ENCODE measurements at regions not wholly inside any gene's neighbourhood (a gene's known extent, or its start where the extent isn't known, plus 50 kb on each side); places are given as distances from the start of the nearest gene placed in this dataset.

DNA sequence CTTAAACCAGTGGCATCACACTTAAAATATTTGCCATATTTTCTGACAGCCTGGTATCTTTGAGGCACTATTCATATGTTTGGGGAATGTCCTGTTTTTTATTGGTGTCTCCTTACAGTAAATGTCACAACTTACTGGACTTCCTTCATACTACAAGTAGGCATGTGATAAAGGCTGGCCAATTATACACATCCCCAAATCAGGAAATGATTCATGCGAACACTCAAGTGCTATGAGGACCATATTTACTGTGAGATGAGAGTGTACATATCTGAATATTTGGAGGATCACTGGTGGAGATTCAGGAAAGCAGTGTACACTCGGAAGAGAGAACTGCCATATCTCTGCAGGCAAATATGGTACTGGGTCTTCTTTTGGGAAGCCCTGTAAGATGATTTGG is 913.8 kb upstream of the CHORDC1 start:
- TF ChIP-seq, protein P1, sequence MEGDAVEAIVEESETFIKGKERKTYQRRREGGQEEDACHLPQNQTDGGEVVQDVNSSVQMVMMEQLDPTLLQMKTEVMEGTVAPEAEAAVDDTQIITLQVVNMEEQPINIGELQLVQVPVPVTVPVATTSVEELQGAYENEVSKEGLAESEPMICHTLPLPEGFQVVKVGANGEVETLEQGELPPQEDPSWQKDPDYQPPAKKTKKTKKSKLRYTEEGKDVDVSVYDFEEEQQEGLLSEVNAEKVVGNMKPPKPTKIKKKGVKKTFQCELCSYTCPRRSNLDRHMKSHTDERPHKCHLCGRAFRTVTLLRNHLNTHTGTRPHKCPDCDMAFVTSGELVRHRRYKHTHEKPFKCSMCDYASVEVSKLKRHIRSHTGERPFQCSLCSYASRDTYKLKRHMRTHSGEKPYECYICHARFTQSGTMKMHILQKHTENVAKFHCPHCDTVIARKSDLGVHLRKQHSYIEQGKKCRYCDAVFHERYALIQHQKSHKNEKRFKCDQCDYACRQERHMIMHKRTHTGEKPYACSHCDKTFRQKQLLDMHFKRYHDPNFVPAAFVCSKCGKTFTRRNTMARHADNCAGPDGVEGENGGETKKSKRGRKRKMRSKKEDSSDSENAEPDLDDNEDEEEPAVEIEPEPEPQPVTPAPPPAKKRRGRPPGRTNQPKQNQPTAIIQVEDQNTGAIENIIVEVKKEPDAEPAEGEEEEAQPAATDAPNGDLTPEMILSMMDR (IDR thresholded peaks at IDR 0.05), result no peak
- Histone ChIP-seq H3K27ac (no peak overlapping the region), H3K4me3 (no peak overlapping the region), H3K9me3 (no peaks in the 10 kb centered on the region), H3K36me3 (no peaks in the 10 kb centered on the region), H3K9ac (ENCODE audit: low read depth in 2 of 2, low read length in 2 of 2) (no peak overlapping the region), H3K27me3 (no peaks in the 10 kb centered on the region), H3K4me1 (no peaks in the 10 kb centered on the region)
- intact Hi-C loops (cut with DNase I), result no loop called here
- DNase-seq, result no peak

DNA sequence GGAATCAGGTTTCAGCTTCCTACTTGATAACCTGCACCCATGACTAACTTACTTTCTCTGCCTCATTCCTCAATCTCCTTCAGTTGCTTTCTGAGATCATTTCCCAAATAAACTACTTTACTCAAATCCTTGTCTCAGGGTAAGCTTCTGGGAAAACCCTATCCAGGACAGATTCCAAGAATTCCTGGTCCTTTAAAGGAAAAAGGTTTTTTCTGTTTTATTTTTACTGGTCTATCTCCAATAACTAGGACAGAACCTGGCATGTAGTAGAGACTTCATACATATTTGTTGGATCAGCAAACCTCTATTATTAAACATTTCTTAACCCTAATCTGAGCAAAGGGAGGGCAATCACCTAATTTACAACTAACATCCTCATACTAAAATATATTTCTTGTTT is 910.5 kb upstream of the CHORDC1 start:
- H3K9me3 ChIP-seq, result no peaks in the 10 kb centered on the region
- no peak overlapping the region for H3K4me3 ChIP-seq
- no peaks in the 10 kb centered on the region for H3K27me3 ChIP-seq
- H3K36me3 ChIP-seq, result no peaks in the 10 kb centered on the region
- H3K4me1 ChIP-seq, result no peaks in the 10 kb centered on the region
- TF ChIP-seq, protein P1 (IDR thresholded peaks at IDR 0.05), result no peak
- no peak for DNase-seq
- intact Hi-C loops (cut with DNase I), result no loop called here
- H3K9ac ChIP-seq (ENCODE audit: low read depth in 2 of 2, low read length in 2 of 2), result no peak overlapping the region
- no peak overlapping the region for H3K27ac ChIP-seq

DNA sequence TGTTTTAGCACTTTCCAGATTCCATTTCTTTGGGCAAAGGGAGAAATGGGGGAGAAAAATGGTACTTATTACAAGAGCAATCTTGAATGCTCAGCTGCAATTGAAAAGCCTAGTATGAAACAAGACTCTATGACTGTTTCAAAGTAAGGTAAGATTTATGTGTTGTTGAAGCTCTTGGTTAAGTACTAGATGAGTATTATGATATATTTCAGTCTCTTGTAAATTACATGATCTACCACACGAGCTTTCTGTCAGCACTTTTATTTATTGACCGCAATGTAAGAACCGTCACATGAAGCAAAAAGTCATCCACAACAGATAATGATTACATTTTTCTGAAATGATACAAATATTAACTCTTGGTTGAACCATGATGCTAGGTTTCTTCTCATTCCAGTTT is 906.7 kb upstream of the CHORDC1 start:
- intact Hi-C loops (cut with DNase I), result no loop called here
- H3K4me1 ChIP-seq, result no peaks in the 10 kb centered on the region
- H3K27me3 ChIP-seq, result no peaks in the 10 kb centered on the region
- no peak for DNase-seq
- no peak overlapping the region for H3K9ac ChIP-seq (ENCODE audit: low read depth in 2 of 2, low read length in 2 of 2)
- H3K9me3 ChIP-seq, result no peaks in the 10 kb centered on the region
- TF ChIP-seq, protein P1 (IDR thresholded peaks at IDR 0.05), result no peak
- no peak overlapping the region for H3K27ac ChIP-seq
- no peaks in the 10 kb centered on the region for H3K36me3 ChIP-seq
- no peak overlapping the region for H3K4me3 ChIP-seq

DNA sequence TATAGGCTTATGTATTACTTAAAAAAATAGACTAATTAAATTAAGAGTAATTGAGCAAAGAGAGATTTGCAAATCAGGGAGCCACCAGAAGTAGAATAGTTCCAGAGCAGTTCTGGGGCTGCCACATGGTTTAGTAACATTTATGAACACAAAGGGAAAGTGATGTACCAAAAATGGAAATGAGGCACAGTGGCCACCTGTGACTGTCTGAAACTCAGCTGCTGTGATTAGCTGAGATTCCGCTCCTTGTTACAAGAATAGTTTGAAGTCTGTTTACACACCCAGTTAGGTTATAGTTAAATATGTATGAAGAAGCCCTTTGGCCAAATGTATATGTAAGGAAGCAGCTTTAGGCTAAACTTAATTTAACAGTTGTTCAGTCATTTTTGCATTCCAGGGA is 901.5 kb upstream of the CHORDC1 start:
- no peak overlapping the region for H3K27ac ChIP-seq
- no peaks in the 10 kb centered on the region for H3K36me3 ChIP-seq
- no peak for DNase-seq
- H3K27me3 ChIP-seq, result no peaks in the 10 kb centered on the region
- intact Hi-C loops (cut with DNase I), result no loop called here
- H3K9me3 ChIP-seq, result no peaks in the 10 kb centered on the region
- H3K4me3 ChIP-seq, result no peak overlapping the region
- no peak overlapping the region for H3K9ac ChIP-seq (ENCODE audit: low read depth in 2 of 2, low read length in 2 of 2)
- TF ChIP-seq, protein P1 (IDR thresholded peaks at IDR 0.05), result no peak
- no peaks in the 10 kb centered on the region for H3K4me1 ChIP-seq

DNA sequence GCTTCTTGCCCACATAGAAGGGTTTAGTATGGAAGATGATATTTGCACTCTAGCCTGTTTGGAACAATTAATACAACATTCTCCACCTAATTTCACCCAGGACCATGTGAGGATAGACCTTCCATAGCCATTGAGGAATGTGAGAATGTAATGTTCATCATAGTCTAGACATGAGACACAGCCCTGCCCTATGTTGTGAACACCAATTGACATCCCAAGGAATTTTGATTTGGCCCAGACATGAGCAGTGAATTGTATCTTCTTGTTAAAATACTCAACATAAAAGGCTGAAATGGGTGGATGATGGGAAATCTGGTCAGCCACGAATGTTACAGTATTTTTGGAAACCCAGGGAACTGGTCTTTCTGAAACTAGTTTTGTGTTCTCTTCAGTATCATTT is 892.3 kb upstream of the CHORDC1 start:
- TF ChIP-seq, protein P1 (IDR thresholded peaks at IDR 0.05), result no peak
- Histone ChIP-seq H3K9me3 (no peaks in the 10 kb centered on the region), H3K27ac (no peak overlapping the region), H3K4me3 (no peak overlapping the region), H3K36me3 (no peaks in the 10 kb centered on the region), H3K27me3 (no peaks in the 10 kb centered on the region), H3K4me1 (no peaks in the 10 kb centered on the region), H3K9ac (ENCODE audit: low read depth in 2 of 2, low read length in 2 of 2) (no peak overlapping the region)
- intact Hi-C loops (cut with DNase I), result no loop called here
- DNase-seq, result no peak

DNA sequence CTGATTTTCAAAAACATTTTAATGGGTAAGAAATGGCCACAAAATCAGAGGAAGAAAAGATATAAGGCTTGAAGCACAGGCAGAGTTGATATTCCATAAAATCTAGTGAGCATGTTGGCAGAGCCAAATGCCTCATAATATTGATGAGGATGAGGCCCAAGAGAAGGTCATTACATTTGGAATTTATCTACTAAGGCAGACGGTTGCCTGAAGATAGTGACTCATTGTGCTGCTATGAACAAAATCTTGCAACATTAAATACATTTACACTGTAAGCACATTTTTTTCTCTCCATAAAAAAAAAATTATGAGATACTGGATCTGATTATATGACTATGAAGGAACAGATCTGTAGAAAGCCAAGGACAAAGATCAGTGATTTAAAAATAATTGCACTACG is 881.4 kb upstream of the CHORDC1 start:
- Histone ChIP-seq H3K36me3 (no peaks in the 10 kb centered on the region), H3K4me1 (no peaks in the 10 kb centered on the region), H3K4me3 (no peak overlapping the region), H3K9ac (ENCODE audit: low read depth in 2 of 2, low read length in 2 of 2) (no peak overlapping the region), H3K27ac (no peak overlapping the region), H3K9me3 (no peaks in the 10 kb centered on the region), H3K27me3 (no peaks in the 10 kb centered on the region)
- TF ChIP-seq, protein P1 (IDR thresholded peaks at IDR 0.05), result no peak
- intact Hi-C loops (cut with DNase I), result no loop called here
- no peak for DNase-seq
